Activated CD4-positive, CD25-positive, alpha-beta regulatory T cell treated with anti-CD3 and anti-CD28 coated beads, Interleukin-2, amount 50 U/mL, for 72 hours (primary cell): ENCODE measurements at regions not wholly inside any gene's neighbourhood (a gene's known extent, or its start where the extent isn't known, plus 50 kb on each side); places are given as distances from the start of the nearest gene placed in this dataset.

ENCODE experiments used
- DNase-seq: peaks from one replicate; pipeline ENCODE4 v3.0.0; 2021

DNA sequence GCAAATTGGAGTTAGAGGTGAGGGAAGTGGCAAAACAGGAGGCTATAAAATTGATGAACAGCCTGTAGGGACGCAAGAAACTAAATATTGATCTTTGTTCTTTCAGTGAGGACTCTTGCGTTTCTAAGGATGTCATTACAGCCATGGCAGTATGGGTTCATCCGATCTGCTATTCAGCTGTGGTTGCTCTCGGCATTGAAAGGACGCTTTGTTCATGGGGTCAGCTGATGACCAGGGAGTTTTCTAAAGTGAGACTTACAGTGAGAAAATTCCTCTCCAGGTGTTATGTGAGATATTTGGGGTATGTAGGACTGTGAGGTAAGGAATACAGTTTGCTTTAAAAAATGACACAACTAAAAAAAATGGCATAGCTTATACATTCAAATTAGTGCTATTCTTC lies 52.7 kb upstream of the PELI1 start:
- DNase-seq: no peak

DNA sequence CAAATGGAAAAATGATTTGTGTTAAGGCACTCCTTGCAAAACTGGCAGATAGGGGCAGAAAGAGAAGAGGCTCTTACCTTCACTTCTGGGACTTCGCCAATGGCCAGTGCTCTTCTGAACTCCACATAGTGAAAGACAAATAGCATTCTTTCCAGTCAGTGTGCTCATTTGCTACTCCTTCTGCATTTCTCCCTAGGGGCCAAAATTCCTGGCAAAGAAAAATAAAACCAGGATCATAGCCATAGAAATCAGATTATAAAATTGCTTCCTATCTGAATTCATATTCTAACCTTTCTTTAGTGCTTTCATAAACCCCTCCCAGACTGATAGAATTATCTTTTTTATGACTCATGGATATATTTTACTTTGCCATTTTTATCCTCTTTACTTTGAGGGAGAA lies 56.9 kb upstream of the PELI1 start:
- no peak for DNase-seq

GRCh38 chr2:64202206-64202845 lies 58.1 kb upstream of the PELI1 start:
- no peak for DNase-seq

GRCh38 chr2:64203131-64203857 lies 59.1 kb upstream of the PELI1 start:
- DNase-seq: no peak

- DNase-seq: peak; percentile 50
Measured at GRCh38 chr2:64203858-64204632, 59.8 kb upstream of the PELI1 start.

- no peak for DNase-seq
Measured at GRCh38 chr2:64204703-64205102, 60.5 kb upstream of the PELI1 start.

DNA sequence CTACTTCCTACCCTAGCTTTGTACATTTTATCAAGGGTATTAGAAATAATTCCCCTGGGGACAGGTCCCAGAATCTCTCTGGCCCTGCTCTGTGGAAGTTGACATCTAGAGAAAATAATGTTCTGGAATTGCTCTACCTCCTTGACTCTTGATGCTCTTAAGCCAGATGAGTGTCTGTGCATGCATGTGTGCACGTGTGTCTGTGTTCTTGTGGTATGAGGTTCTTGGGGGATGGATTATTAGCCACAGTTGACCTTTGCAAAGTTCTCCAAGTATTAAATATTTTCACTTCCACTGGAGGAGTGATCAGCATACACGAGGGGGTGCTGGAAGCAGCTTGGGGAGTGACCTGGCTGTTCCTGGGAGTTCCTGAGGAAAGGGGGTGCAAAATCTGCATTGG lies 61.2 kb upstream of the PELI1 start:
- no peak for DNase-seq

DNA sequence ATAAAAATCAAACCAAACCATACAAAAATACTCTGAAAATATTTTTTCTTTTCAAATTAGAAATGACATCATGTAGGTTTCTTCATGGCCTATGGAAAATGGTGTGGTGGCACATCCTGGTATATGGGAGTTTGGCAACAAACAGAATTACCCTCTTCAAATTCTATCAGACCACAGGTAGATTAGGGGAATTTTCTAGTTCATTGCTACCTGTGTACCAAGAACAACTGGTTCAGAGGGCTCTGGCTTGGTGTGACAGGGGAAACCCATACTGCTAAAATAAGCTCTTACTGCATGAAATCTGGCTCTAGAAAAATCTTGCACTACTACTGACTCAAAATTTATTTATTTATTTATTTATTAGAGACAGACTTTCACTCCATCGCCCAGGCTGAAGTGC lies 63.4 kb upstream of the PELI1 start:
- DNase-seq: no peak

- no peak for DNase-seq
Measured at GRCh38 chr2:64210816-64211215, 66.6 kb upstream of the PELI1 start.

DNA sequence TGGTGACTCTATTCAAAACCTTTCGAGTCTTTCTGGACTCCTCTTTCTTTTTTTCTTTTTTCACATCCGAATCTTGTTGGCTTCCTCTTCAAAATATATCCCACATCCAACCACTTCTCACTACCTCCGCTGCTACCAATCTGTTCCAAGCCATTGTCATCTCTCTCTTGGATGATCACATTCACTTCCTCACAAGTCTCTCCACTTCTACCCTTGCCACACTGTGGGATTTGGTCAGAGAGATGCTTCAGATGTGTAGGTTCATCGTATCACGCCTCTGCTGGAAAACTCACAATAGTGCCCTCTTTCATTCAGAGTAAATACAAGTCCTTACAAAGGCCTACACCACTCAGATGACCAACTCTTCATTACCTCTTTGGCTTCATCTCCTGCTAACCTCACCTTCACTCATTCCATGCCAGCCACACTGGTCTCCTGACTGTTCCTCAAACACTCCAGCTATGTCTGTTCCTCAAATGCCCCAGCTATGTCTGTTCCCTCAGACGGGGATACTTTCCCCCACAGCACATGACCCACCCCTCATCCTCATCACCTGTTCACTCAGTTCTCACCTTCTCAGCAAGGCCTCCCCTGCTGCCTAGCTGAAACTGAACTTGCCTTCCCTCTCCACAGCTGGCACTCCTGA lies 67.2 kb upstream of the PELI1 start:
- no peak for DNase-seq

DNA sequence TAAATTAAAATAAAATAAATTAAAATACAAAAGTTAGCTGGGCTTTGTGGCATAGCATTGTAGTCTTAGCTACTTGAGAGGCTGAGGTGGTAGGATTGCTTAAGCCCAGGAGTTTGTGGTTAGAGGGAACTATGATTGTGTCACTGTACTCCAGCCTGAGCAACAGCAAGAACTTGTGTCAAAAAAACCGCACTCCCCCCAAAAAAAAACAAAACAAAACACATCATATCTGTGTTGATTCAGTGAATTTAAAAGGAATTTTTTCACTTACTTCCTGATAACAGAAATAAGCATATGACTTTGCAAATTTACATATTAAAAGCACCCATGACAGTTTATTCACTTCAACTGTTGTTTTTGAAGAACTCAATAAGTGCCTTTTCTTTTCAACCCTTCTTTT lies 68.1 kb upstream of the PELI1 start:
- no peak for DNase-seq

- no peak for DNase-seq
Measured at GRCh38 chr2:64212801-64213321, 68.6 kb upstream of the PELI1 start.

GRCh38 chr2:64213532-64214275 lies 69.5 kb upstream of the PELI1 start:
- DNase-seq: no peak

DNA sequence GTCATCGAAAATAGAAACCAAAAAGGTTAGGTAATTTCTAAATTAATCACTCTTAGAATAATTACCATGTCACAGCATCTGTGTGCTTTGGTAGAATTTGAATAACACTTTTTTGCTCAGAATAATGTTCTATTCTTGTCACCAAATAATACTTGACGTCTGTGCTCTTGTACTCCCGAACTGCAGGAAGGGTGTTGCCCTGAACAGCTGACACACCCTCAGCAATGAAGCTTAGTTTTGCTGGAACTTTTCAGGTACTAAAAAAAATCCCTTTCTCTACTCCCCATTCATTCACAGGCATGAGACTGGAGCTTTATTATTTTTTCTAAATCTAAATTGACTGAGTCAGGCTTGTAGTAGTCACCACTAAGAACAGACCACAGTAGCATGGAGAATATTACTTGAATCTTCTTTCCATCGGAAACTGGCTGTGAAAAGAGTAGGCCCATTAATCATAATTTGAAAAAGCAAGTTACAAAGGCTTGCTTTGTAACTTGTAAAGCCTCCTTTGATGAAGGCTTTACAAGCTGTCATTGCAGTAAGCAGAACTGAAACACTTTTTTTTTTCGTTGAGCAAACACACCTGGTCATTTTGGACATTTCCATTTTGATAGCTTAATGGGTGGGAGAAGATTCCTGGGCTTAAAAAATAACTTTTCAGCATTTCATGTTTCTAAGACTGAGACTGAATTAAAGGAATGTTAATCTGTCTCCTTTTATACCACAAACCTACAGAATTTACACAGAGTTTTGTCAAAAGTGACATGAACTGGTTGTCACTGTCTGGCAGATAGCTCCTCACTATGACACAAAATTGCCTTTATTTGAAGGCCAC lies 70.3 kb upstream of the PELI1 start:
- DNase-seq: peak; percentile 44

DNA sequence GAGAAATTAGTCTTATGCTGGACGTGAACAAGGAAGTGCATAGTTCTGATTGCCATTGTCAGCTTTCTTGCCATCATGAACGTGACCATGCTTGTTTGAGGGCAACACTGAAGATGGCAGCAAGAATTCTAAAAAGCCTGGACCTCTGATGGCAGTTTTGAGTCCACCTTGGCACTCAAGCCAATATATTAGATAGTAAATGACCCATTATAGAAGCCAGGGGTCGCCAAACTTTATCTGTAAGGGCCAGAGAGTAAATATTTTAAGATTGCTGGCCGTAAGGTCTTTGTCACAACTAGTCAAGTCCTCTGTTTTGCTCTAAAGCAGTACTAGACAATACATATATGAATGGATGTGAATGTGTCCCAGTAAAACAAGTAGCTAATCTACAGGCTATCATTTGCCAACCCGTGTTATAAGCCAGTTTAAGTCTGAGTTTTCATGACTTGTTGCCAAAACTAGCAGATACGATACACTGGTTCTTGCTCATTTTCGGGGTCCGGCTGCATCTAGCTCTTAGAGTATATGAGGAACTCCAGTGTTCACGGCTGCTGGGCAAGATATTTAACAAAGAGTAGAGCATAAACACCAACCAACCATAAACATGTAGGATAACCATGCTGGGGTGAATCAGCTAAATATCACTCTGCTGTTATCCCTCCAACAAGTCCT lies 73.1 kb upstream of the PELI1 start:
- no peak for DNase-seq

GRCh38 chr2:64218137-64218802 lies 74.0 kb upstream of the PELI1 start:
- DNase-seq: no peak

DNA sequence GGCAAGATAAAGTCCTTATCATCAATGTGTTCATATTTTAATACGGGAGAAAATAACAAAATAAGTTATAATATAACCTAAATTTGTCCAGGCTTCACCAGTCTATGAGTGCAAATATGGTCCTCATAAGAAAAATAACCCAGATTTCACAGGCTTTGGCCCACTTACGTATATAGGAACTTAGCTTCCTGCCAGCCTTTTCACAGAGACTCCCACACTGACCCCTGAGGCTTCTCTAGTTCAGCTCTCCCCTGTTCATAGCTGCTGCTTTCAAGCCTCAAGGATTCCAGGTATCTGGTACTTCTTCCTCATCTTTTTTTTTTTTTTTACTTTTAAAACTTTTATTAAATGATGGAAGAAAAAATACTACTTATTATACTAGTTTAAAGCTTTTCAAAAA lies 74.9 kb upstream of the PELI1 start:
- DNase-seq: no peak

GRCh38 chr2:64220265-64220664 lies 76.0 kb upstream of the PELI1 start:
- no peak for DNase-seq

DNA sequence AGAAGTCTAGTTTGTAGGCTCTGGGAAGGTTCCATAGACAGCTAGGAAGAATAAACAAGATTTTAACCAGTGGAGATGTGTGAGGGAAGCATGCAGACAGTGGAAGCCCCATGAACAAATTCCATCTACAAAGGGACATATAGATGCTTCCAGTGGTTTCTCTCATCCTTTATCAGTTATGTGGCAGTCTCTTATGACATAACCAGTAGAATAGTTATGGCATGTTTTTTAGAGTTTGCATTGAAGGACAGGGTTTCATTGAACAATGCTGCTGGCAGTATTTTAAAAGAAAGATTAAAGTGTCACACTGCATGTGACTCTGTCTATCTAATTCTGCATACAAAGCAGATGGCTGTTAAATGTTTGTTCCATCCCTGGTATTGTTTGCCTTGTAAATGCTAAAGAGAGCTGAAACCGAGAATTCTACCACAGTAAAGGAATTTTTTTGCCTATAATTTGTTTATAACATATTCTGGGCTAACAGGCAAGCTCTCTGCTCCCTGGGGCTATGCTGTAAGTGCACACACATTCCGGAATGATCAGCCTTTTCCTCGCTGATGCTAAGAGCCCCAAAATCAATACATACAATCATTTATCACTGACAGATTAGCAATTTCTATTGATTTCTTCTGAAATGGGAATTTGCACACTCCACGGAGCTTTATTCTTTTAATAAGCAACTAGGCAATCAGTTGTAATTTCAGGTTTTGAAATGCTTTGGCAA lies 76.8 kb upstream of the PELI1 start:
- DNase-seq: no peak

DNA sequence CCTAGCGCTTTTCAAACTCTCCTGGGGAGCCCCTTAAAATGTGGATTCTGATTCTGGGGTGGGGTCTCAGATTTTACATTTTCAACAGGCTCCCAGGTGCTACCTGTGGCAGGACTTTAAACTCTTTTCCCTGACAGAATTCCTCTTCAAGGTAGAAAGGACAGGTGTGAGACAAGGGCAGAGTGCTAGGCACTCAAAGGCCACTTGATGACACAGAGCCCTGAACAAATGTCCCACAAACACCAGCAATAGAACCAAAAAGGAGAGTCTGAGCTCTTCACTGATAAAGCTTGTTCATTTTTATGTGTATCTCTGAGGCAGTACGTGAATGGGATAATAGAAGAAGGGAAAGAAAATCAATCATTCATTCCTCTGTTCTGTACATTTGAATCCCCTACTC lies 77.7 kb upstream of the PELI1 start:
- DNase-seq: no peak
